K562 (cell line): ENCODE measurements at regions not wholly inside any gene's neighbourhood (a gene's known extent, or its start where the extent isn't known, plus 50 kb on each side); places are given as distances from the start of the nearest gene placed in this dataset.

Experiments
- ATAC-seq: fragments of 200-7000 bp; cut with Tn5 transposase; 3 replicates; pipeline ENCODE4 v1.9.1; 2020; ENCODE audit warnings: moderate library complexity
- BruUV-seq: library from RNA; stranded (reverse); fragments of 400-500 nt; replicated peaks from 2 replicates; lab custom pipeline; 2021; lab: Mats Ljungman, UMichigan
- CTCF ChIA-PET: fragments of 300-600 bp; formaldehyde crosslinking; extraction: SDS; loops from one replicate; lab custom pipeline; 2021; ENCODE audit warnings: low intra/inter-chr PET ratio; lab: Yijun Ruan, JAX
- POLR2A ChIA-PET: fragments of 300-600, 350-650 bp; sonication (Branson Sonifier 250); formaldehyde crosslinking; extraction: SDS; loops from one replicate; lab custom pipeline; 2021; ENCODE audit warnings: antibody characterized with exemption, inconsistent platforms; lab: Yijun Ruan, JAX
- DNase-seq, 4 experiments: peaks; one replicate each; pipeline versions ENCODE4 v3.0.0 to v3.0.0-alpha.2; 2011 to 2018; ENCODE audit warnings: low spot score in 3 of 4, mixed read lengths in 3 of 4; ENCODE audit errors: extremely low read depth in 1 of 4
- FAIRE-seq: peaks from 2 replicates; lab custom pipeline; 2011; peaks lifted over from hg19 to GRCh38; lab: Jason Lieb, UNC
- H2AFZ ChIP-seq: 2 replicates; pipeline ENCODE4 v1.6.0; 2011; ENCODE audit warnings: low read depth, low read length, control low read depth, inconsistent platforms
- H3K27ac ChIP-seq: fragments of 200-600 bp; 3 replicates; pipeline ENCODE4 v1.8.0; 2011; ENCODE audit warnings: low read depth, mild to moderate bottlenecking, control low read depth, inconsistent platforms, low read length, moderate library complexity, mixed read lengths; ENCODE audit errors: extremely low read depth
- H3K27me3 ChIP-seq, 2 experiments: fragments of 300-600 bp in 1 of 2; 2 replicates in 1 of 2; 3 replicates in 1 of 2; pipeline versions ENCODE4 v1.6.0 to v1.8.0; 2011; ENCODE audit warnings: inconsistent platforms in 2 of 2, low read length in 2 of 2, mild to moderate bottlenecking in 1 of 2, mixed read lengths in 1 of 2, moderate library complexity in 1 of 2; ENCODE audit not compliant: control insufficient read depth in 2 of 2, insufficient read depth in 2 of 2
- H3K36me3 ChIP-seq: fragments of 300-600 bp; 3 replicates; pipeline ENCODE4 v1.8.0; 2011; ENCODE audit warnings: mild to moderate bottlenecking, low read length, inconsistent platforms; ENCODE audit not compliant: control insufficient read depth, insufficient read depth
- H3K4me1 ChIP-seq, 2 experiments: fragments of 200-600 bp in 1 of 2; replicated peaks in 1 of 2; 2 replicates in 1 of 2; 3 replicates in 1 of 2; pipeline versions ENCODE4 v1.5.1 to v1.8.0; 2011; ENCODE audit warnings: inconsistent platforms in 2 of 2, low read length in 2 of 2, mild to moderate bottlenecking in 1 of 2, mixed read lengths in 1 of 2, moderate library complexity in 1 of 2; ENCODE audit not compliant: control insufficient read depth in 2 of 2, insufficient read depth in 2 of 2
- H3K4me2 ChIP-seq: 2 replicates; pipeline ENCODE4 v1.6.1; 2011; ENCODE audit warnings: low read length, control low read depth, inconsistent platforms, mixed read lengths; ENCODE audit not compliant: insufficient read depth
- H3K4me3 ChIP-seq: fragments of 200-600 bp; sonication (generic), shearing (Covaris generic); 2 replicates; pipeline ENCODE4 v1.5.1; 2016; ENCODE audit warnings: control low read depth, inconsistent platforms
- H3K79me2 ChIP-seq: fragments of 200-600 bp; 3 replicates; pipeline ENCODE4 v1.8.0; 2011; ENCODE audit warnings: low read length, inconsistent platforms; ENCODE audit not compliant: control insufficient read depth, insufficient read depth
- H3K9ac ChIP-seq, 2 experiments: 2 replicates each; pipeline versions ENCODE4 v1.6.0 to v1.6.1; 2011; ENCODE audit warnings: low read depth in 2 of 2, low read length in 2 of 2, control low read depth in 1 of 2, inconsistent platforms in 1 of 2, mild to moderate bottlenecking in 1 of 2, mixed read lengths in 1 of 2; ENCODE audit not compliant: insufficient read depth in 1 of 2
- H3K9me1 ChIP-seq: one replicate; pipeline ENCODE4 v1.6.0; 2011; ENCODE audit warnings: inconsistent platforms, mild to moderate bottlenecking, low read length, moderate library complexity; ENCODE audit not compliant: control insufficient read depth, insufficient read depth
- H3K9me3 ChIP-seq: replicated peaks from 2 replicates; pipeline ENCODE4 v1.5.1; 2011; ENCODE audit warnings: low read depth, low read length, inconsistent platforms; ENCODE audit not compliant: control insufficient read depth, insufficient read depth
- H4K20me1 ChIP-seq: replicated peaks from 2 replicates; pipeline ENCODE4 v1.6.1; 2011; ENCODE audit warnings: low read length, inconsistent platforms, mixed read lengths; ENCODE audit not compliant: control insufficient read depth, insufficient read depth
- BRD9 ChIP-seq: fragments of 450-650 bp; IDR thresholded peaks from 2 replicates; pipeline ENCODE4 v1.6.1; 2018; ENCODE audit warnings: low read depth; ENCODE audit not compliant: partially characterized antibody
- CCNT2 ChIP-seq: IDR thresholded peaks from 2 replicates; pipeline ENCODE4 v1.6.1; 2011; ENCODE audit warnings: borderline replicate concordance, low read depth, mild to moderate bottlenecking, moderate library complexity, mixed read lengths, low read length; ENCODE audit not compliant: insufficient read length; ENCODE audit errors: extremely low read depth
- EHMT2 ChIP-seq: fragments of 450-650 bp; IDR thresholded peaks from 2 replicates; pipeline ENCODE4 v1.6.1; 2018; ENCODE audit warnings: antibody characterized with exemption
- FIP1L1 ChIP-seq: fragments of 200-400 bp; formaldehyde crosslinking; IDR thresholded peaks from 2 replicates; pipeline ENCODE4 v1.6.1; 2018; ENCODE audit warnings: mild to moderate bottlenecking, low read depth, low read length; ENCODE audit not compliant: poor library complexity, severe bottlenecking
- FOXA3 ChIP-seq, 2 experiments: fragments of 450-650 bp in 1 of 2; sonication (generic) in 1 of 2; formaldehyde crosslinking; IDR thresholded peaks in 1 of 2; conservative IDR thresholded peaks in 1 of 2; 2 replicates each; pipeline versions ENCODE4 v1.4.0 to v1.8.0; 2020 to 2022; ENCODE audit warnings: mild to moderate bottlenecking in 2 of 2, missing genetic modification reagents in 1 of 2
- HOXB6 ChIP-seq: fragments of 250-450 bp; sonication (Bioruptor Pico); IDR thresholded peaks from 2 replicates; pipeline ENCODE4 v1.5.1; 2022; ENCODE audit warnings: mild to moderate bottlenecking, borderline replicate concordance
- KDM5B ChIP-seq: fragments of 200-600 bp; sonication (generic); IDR thresholded peaks from 2 replicates; pipeline ENCODE4 v1.6.1; 2012; ENCODE audit warnings: low read depth, mild to moderate bottlenecking, moderate library complexity, low read length, control low read depth, inconsistent platforms; ENCODE audit not compliant: insufficient replicate concordance
- KLF6 ChIP-seq: fragments of 250-450 bp; sonication (Bioruptor Pico); IDR thresholded peaks from 2 replicates; pipeline ENCODE4 v1.4.0; 2020; ENCODE audit warnings: mild to moderate bottlenecking, moderate library complexity, borderline replicate concordance
- MIER1 ChIP-seq: fragments of 450-650 bp; IDR thresholded peaks from 2 replicates; pipeline ENCODE4 v1.6.1; 2016; ENCODE audit warnings: antibody characterized with exemption, mild to moderate bottlenecking, low read depth
- NFE2L1 ChIP-seq: fragments of 450-650 bp; IDR thresholded peaks from 2 replicates; pipeline ENCODE4 v1.6.1; 2016; ENCODE audit warnings: missing genetic modification characterization, low read depth, mild to moderate bottlenecking, missing compliant biosample characterization, moderate library complexity, borderline replicate concordance
- NUFIP1 ChIP-seq: fragments of 450-650 bp; IDR thresholded peaks from 2 replicates; pipeline ENCODE4 v1.6.1; 2018; ENCODE audit not compliant: partially characterized antibody
- PTTG1 ChIP-seq: fragments of 450-650 bp; IDR thresholded peaks from 2 replicates; pipeline ENCODE4 v1.6.1; 2016; ENCODE audit warnings: low read depth, mild to moderate bottlenecking, missing genetic modification characterization, missing compliant biosample characterization
- RAD21 ChIP-seq, 2 experiments: fragments of 250-450 bp in 1 of 2; fragments of 450-650 bp in 1 of 2; sonication (Bioruptor Pico) in 1 of 2; formaldehyde crosslinking in 1 of 2; IDR thresholded peaks in 1 of 2; conservative IDR thresholded peaks in 1 of 2; 2 replicates each; pipeline versions ENCODE4 v1.4.0 to v1.8.0; 2020 to 2022; ENCODE audit warnings: mild to moderate bottlenecking in 2 of 2, moderate library complexity in 1 of 2
- RBM22 ChIP-seq: fragments of 200-400 bp; formaldehyde crosslinking; IDR thresholded peaks from 2 replicates; pipeline ENCODE4 v1.6.1; 2018; ENCODE audit warnings: low read length, low read depth; ENCODE audit not compliant: poor library complexity, severe bottlenecking
- SRSF3 ChIP-seq: fragments of 200-400 bp; formaldehyde crosslinking; IDR thresholded peaks from 2 replicates; pipeline ENCODE4 v1.6.1; 2016; ENCODE audit warnings: mild to moderate bottlenecking, low read length, moderate library complexity; ENCODE audit not compliant: insufficient read depth
- SRSF7 ChIP-seq: fragments of 200-400 bp; formaldehyde crosslinking; optimal IDR thresholded peaks from 2 replicates; pipeline ENCODE3; 2017; ENCODE audit warnings: mild to moderate bottlenecking, low read depth, low read length
- U2AF1 ChIP-seq: fragments of 200-400 bp; formaldehyde crosslinking; optimal IDR thresholded peaks from 2 replicates; pipeline ENCODE3; 2017; ENCODE audit warnings: mild to moderate bottlenecking, low read depth, low read length, moderate library complexity
- in situ Hi-C: fragments of 300-500 bp; cut with MboI; formaldehyde crosslinking; loops from 4 replicates; pipeline ENCODE4 v1.15.0; 2018; ENCODE audit warnings: inconsistent platforms, mixed read lengths
- intact Hi-C: fragments of 100-400 bp; cut with micrococcal nuclease; formaldehyde crosslinking; loops from 2 replicates; pipeline ENCODE4 v1.14.2; 2022
- TF ChIP-seq, protein P1 (sequence below): sonication (generic); formaldehyde crosslinking; IDR thresholded peaks from 2 replicates; pipeline ENCODE4 v1.8.0; 2023; ENCODE audit warnings: mild to moderate bottlenecking, missing genetic modification reagents
- TF ChIP-seq, protein P2 (sequence below): fragments of 450-650 bp; IDR thresholded peaks from 2 replicates; pipeline ENCODE4 v1.6.1; 2017; ENCODE audit warnings: mild to moderate bottlenecking, moderate library complexity
- TF ChIP-seq, protein P3 (sequence below): fragments of 450-650 bp; IDR thresholded peaks from 2 replicates; pipeline ENCODE4 v1.6.1; 2018; ENCODE audit warnings: mild to moderate bottlenecking, low read depth; ENCODE audit not compliant: partially characterized antibody

GRCh38 chr10:36175954-36176353 lies 533.9 kb upstream of the FZD8 start:
- FAIRE-seq: no peak

More at GRCh38 chr10:36175954-36176353, 533.9 kb upstream of the FZD8 start:
- no peak overlapping the region for H3K4me2 ChIP-seq
- no peaks in the 10 kb centered on the region for H4K20me1 ChIP-seq
- BruUV-seq: no TSS peak
- DNase-seq (no peak), ATAC-seq (no peak)
- H3K4me3 ChIP-seq: no peak overlapping the region
- H2AFZ ChIP-seq: no peak overlapping the region
- no peak overlapping the region for H3K27ac ChIP-seq
- H3K27me3 ChIP-seq: no peaks in the 10 kb centered on the region
- no peak for TF ChIP-seq BRD9
- no peak for TF ChIP-seq EHMT2
- TF ChIP-seq KLF6 (CRISPR knock-in tag): no peak
- no peak for TF ChIP-seq HOXB6 (CRISPR knock-in tag)
- TF ChIP-seq SRSF7: no peak
- no peak for TF ChIP-seq FOXA3 (CRISPR knock-in tag; conservative IDR thresholded peaks at IDR 0.05 in 1 of 2, IDR thresholded peaks at IDR 0.05 in 1 of 2)
- no peak for TF ChIP-seq PTTG1 (tag)
- TF ChIP-seq, protein P1, sequence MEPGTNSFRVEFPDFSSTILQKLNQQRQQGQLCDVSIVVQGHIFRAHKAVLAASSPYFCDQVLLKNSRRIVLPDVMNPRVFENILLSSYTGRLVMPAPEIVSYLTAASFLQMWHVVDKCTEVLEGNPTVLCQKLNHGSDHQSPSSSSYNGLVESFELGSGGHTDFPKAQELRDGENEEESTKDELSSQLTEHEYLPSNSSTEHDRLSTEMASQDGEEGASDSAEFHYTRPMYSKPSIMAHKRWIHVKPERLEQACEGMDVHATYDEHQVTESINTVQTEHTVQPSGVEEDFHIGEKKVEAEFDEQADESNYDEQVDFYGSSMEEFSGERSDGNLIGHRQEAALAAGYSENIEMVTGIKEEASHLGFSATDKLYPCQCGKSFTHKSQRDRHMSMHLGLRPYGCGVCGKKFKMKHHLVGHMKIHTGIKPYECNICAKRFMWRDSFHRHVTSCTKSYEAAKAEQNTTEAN: no peak
- no peak for TF ChIP-seq KDM5B
- no peak for TF ChIP-seq RBM22
- TF ChIP-seq MIER1: no peak
- no peak for TF ChIP-seq FIP1L1
- TF ChIP-seq, protein P2, sequence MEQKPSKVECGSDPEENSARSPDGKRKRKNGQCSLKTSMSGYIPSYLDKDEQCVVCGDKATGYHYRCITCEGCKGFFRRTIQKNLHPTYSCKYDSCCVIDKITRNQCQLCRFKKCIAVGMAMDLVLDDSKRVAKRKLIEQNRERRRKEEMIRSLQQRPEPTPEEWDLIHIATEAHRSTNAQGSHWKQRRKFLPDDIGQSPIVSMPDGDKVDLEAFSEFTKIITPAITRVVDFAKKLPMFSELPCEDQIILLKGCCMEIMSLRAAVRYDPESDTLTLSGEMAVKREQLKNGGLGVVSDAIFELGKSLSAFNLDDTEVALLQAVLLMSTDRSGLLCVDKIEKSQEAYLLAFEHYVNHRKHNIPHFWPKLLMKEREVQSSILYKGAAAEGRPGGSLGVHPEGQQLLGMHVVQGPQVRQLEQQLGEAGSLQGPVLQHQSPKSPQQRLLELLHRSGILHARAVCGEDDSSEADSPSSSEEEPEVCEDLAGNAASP: no peak
- no peak for TF ChIP-seq SRSF3
- no peak for TF ChIP-seq NUFIP1
- no peak for TF ChIP-seq NFE2L1 (tag)
- TF ChIP-seq, protein P3, sequence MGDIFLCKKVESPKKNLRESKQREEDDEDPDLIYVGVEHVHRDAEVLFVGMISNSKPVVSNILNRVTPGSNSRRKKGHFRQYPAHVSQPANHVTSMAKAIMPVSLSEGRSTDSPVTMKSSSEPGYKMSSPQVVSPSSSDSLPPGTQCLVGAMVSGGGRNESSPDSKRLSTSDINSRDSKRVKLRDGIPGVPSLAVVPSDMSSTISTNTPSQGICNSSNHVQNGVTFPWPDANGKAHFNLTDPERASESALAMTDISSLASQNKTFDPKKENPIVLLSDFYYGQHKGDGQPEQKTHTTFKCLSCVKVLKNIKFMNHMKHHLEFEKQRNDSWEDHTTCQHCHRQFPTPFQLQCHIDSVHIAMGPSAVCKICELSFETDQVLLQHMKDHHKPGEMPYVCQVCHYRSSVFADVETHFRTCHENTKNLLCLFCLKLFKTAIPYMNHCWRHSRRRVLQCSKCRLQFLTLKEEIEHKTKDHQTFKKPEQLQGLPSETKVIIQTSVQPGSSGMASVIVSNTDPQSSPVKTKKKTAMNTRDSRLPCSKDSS: no peak
- no peak for TF ChIP-seq U2AF1
- TF ChIP-seq CCNT2: no peak
- TF ChIP-seq RAD21 (CRISPR knock-in tag; conservative IDR thresholded peaks at IDR 0.05 in 1 of 2, IDR thresholded peaks at IDR 0.05 in 1 of 2): no peak
- in situ Hi-C loops: no loop called here
- intact Hi-C loops: no loop called here
- no peaks in the 10 kb centered on the region for H3K4me1 ChIP-seq
- H3K79me2 ChIP-seq: no peaks in the 10 kb centered on the region
- H3K9ac ChIP-seq: no peak overlapping the region
- H3K9me3 ChIP-seq: no peaks in the 10 kb centered on the region
- H3K36me3 ChIP-seq: no peaks in the 10 kb centered on the region
- H3K9me1 ChIP-seq: no peaks in the 10 kb centered on the region
- POLR2A ChIA-PET: no interaction called here
- CTCF ChIA-PET: no interaction called here
